Stimulated activated CD8-positive, alpha-beta memory T cell treated with anti-CD3 and anti-CD28 coated beads, Interleukin-7, amount 100 ng/mL, for 4 hours (primary cell): ENCODE measurements at regions not wholly inside any gene's neighbourhood (a gene's known extent, or its start where the extent isn't known, plus 50 kb on each side); places are given as distances from the start of the nearest gene placed in this dataset.

Experiments
- DNase-seq, 2 donors: peaks; one replicate each; pipeline ENCODE4 v3.0.0-alpha.2; 2020; ENCODE audit warnings: low read depth in 2 of 2

GRCh38 chr22:49213731-49214352 is 613.8 kb downstream of the BRD1 start:
- DNase-seq, result no peak

GRCh38 chr22:49212466-49212865 is 615.2 kb downstream of the BRD1 start:
- DNase-seq, result no peak

DNA sequence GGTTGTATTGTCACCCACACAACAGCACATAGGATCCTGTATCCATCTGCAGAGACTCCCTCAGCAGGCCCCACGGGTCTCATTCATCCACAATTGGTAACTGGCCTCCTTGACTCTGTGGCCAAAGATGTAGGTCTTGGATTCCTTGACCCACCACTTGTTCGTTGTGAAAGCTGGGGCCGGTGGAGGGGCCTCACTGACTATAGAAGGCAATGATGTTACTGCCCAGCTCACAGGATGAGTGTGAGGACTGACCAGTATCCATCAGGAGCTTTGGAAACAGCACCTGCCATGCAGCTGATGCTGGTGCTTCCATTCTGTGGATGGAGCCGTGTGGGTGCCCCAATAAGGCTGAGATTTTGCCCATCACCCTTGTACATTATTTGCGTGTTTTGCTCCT is 615.7 kb downstream of the BRD1 start:
- no peak for DNase-seq

GRCh38 chr22:49211176-49211575 is 616.5 kb downstream of the BRD1 start:
- DNase-seq, result no peak

- no peak for DNase-seq
Observed at GRCh38 chr22:49210606-49211005, 617.1 kb downstream of the BRD1 start.

- DNase-seq, result no peak
Observed at GRCh38 chr22:49209452-49210195, 618.0 kb downstream of the BRD1 start.

- DNase-seq, result no peak
Observed at GRCh38 chr22:49208768-49209252, 618.9 kb downstream of the BRD1 start.

GRCh38 chr22:49208004-49208402 is 619.7 kb downstream of the BRD1 start:
- DNase-seq, result no peak

DNA sequence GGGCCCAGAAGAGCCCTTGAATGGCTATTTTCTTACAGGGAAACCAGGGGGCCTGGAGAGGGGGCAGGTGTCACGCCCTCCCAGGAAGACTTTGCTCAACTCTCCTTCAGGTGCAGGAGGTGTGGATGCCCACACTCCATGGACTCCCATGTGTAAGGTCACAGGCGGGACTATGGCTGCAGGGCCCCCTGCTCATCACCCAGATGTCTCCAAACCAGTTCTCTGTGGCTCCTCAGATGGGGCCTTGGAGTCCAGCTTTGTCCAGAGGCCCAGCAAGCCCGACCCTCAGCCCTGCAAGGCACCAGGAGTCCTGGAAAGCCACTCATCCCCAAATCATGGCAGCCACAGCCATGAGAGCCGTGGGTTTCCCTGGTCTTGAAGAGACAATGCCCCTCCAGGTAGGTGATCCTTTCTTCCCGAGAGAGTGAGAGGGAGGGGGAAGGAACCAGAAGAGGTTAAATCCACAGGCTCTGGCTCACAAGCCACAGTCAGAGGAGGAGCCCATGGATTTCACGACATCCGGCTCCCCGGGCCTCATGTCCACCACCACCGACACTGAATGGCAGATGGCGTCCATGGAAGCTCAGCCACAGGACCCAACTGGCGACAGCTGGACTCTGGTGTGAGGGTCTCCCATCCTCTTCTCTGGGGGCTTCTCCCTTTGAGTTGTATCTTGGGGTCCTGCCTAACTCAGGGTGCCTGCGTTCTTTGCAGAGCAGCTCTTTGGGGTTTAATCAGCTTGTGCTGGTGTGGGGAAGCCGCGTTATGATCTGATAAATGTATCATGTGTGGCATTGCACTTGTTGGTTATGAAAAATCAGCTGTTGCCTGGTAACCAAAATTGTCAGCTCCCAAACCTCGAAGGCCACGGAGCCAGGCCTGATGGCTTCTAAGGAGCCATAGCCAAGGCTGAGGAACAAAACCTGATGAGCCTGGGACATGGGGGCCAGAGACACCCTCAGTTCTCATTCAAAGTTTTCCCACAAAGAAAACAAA is 620.4 kb downstream of the BRD1 start:
- DNase-seq, result no peak

GRCh38 chr22:49206281-49206680 is 621.4 kb downstream of the BRD1 start:
- DNase-seq, result no peak

DNA sequence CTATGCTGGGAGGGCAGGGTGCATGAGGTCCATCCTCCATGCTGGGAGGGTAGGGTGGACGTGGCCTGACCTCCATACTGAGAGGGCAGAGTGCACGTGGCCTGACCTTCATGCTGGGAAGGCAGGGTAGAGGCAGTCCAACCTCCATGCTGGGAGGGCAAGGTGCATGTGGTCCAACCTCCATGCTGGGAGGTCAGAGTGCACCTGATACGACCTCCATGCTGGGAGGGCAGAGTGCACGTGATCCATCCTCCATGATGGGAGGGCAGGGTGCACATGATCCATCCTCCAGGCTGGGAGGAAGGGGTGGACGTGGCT is 622.2 kb downstream of the BRD1 start:
- no peak for DNase-seq

DNA sequence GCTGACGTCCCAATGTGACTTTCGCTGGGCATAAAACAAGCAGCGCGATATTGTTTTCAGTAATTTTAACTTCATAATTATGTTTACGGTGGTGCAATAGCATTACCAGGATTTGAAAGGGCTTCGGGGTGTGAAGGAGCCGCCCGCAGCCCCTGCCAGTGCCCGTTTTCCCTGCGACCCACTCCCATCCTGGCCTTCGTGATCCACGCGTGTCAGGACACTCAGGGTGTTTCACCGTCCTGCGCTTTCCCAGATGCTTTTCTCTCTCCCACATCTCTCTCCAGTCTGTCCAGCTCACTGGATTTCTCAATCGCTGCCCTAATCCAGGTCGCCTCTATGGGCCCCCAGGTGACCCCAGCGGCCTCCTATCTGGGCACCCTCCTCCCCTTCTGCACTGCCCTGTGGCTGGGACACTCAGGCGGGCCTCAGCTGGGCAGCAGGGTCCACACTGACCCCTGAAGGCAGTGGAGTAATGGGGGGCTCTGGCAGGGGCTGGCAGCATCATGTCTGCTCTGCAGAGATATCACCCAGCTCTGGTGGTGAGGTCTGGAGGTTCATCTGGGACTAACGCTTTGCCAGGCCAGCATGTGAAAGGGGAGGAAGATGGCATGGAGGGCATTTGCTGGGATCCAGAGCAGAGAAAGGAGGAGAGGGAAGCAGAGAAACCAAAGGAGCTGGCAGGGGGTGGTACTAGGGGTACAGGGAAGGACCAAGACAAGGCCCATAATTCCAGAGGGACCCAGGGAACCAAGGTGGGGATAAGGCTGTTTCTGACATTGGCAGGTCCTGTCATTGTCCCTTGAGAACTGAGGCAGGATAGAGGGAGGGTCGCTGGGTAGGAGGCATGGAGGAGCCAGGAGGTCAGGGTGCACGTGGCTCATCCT is 622.8 kb downstream of the BRD1 start:
- DNase-seq, result no peak

DNA sequence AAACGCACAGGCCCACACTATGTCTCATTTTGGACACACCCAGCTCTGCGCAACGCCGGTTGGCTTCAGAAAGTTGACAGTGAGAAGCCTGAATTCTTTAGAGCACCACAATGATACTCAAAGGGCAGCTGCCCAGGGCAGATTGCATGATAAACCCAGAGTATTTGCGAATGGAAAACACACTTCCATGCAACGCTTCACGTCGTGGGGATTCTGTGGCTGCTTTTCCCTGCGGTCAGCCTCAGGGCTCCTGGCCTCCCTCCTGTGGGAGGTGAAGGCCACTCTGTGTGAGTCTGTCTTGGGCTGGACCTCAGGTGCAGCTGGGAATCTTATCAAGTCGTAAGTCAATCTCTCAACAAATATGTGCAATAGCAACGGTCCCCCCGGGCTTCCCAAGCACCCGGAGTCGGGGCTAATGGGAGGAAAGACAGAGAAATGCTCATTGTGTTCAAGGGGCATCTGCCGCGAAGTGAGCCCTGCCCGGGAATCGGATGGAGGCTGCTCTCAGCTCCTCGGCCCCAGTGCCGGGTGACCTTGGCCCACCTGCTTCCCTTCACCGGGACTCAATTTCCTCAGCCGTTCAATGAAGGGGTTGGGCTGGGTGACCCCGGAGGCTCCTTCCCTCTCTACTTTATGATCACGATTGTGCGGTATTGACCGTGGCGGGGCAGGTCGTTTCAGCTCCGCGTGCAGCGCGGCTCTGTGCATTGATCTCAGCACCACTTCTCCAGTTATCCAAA is 623.6 kb downstream of the BRD1 start:
- no peak for DNase-seq

DNA sequence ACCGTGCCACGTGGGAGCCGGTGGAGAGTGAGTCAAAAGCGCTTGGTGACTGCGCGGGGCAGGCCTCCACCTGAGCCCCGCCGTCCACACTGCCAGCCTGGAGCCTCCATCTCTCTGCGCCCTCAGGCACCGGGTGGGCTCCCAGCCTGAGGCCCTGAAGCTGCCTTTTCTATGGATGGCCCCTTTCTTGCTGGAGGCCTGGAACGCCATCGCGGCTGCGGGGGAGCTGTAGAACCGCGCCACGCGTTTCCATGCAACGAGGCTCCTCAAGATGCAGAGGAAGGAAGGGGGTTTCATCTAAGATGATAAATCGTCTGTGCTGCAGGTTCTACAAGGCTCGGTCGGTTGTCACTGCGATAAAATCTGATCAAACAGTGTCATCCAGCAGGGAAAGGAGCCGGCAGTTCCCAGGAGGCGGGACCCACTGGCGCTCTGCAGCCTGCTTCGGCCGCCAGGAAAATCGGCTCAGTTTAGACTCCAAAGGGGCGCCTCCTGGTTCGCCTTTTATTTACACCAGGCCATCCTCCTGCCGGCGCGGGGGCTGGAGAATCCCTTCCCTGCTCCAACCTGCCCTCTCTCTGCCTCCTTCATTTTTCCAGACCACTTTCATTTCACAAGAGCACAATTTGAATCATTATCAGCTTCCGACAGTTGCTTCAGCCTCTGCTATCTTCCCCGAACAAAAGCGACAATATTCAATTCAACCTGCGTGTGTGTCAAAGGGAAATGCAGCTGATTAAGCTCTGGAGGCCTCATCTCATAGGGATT is 624.4 kb downstream of the BRD1 start:
- DNase-seq, result no peak

DNA sequence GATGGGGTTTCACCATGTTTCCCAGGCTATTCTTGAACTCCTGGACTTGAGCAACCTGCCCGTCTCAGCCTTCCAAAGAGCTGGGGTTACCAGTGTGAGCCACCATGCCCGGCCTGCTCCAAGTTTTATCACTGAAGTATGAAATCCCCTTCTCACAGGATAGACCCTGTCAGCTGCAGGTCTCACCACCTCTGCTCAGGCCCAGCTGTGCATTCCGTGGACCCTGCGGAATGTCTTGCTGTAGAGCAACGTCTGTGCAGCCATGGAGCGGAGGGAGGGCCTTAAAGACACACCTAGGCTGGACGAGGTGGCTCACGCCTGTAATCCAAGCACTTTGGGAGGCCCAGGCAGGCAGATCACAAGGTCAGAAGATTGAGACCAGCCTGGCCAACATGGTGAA is 625.4 kb downstream of the BRD1 start:
- no peak for DNase-seq

GRCh38 chr22:49201046-49201970 is 626.4 kb downstream of the BRD1 start:
- DNase-seq, result no peak

DNA sequence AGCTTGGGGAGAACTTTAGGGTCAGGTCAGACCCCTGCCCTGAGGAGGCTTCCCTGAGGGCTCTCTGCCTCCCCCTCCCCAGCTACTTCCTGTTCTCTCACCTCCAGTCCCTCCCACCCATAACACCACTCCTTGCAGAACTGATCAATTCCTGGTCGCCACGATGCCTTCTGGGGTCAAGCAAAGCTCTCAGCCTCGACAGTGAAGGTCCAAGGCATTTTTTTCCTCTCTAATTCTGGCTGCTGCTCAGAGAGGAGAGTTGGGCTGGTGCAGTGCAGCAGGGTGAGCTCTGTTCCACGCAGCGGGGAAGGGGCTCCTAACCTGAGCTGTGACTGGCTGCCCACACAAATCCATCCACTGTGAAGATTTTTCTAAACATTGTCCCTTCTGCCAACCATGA is 628.4 kb downstream of the BRD1 start:
- no peak for DNase-seq

GRCh38 chr22:49198705-49199084 is 629.0 kb downstream of the BRD1 start:
- no peak for DNase-seq
